CD4-positive, alpha-beta T cell treated with Interleukin-4 for 1 hour (primary cell): ENCODE measurements at regions not wholly inside any gene's neighbourhood (a gene's known extent, or its start where the extent isn't known, plus 50 kb on each side); places are given as distances from the start of the nearest gene placed in this dataset.

Source experiments
- DNase-seq, 2 donors: peaks; one replicate each; pipeline ENCODE4 v3.0.0-alpha.2; 2020 to 2022

DNA sequence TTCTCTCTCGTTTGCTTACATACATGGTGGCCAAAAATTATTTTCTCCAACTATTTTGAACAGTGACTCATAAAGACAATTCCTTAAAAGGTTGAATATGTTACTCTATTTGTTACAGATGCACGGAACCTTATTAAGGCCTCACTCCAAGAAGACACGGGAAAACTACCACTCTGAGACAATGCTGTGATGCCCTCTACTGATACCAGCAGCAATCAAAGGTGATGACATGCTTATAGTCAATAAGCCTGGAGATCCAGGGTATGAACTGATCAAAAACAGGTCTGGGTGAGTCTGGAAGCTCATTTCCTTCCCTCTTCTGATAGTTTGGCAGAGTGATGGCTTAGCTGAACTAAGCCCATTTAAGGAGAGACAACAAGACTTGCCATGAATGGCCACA lies 563.0 kb downstream of the LRRIQ3 start:
- DNase-seq, result no peak

DNA sequence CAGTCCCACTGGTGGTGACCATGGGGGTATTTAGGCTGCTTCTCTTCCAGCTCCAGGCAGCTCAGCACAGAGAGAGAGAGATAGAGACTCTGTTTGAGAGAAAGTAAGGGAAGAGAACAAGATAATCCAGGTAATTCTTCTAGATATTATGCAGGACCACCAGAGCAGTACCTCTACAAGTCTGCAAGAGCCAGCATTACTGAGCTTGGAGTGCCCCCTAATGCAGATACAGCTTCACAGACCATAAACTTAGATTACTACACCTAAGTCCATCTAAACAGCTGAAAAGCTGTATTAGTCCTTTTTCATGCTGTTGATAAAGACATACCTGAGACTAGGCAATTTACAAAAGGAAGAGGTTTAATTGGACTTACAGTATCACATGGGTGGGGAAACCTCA lies 570.3 kb downstream of the LRRIQ3 start:
- no peak for DNase-seq

DNA sequence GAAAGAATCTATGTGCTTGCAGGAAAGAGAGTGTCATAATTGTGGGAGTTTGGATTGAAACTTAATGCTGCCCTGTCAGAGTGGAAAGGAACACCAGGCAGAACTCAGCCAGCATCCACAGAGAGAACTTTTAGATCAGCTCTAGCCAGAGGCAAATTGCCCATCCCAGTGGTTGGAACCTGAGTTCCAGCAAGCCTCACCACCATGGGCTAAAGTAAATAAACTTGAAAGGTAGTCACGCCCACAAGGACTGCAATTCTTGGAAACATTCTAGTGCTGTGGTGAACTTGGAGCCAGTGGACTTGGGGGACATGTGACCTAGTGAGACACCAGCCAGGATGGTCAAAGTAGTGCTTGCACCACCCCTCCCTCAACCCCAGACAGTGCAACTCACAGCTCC lies 571.6 kb downstream of the LRRIQ3 start:
- DNase-seq, result no peak

DNA sequence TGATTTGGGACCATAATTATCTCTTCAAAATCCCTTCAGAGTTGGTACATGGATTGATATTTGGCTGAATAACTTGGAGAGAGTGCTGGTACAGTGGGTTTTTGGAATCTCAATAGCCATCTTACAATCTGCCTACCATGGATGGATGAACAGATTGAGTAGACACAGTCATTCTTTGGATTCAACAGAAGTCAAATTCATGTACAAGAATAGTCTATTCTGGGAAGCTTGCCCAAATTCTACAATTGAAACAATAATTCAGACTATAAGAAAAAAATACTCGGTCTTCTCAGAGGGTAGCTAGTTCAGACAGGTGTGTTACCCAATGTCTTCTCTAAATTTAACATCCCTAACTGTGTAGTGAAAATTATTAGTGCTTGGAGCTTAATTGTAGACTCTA lies 574.0 kb downstream of the LRRIQ3 start:
- no peak for DNase-seq

DNA sequence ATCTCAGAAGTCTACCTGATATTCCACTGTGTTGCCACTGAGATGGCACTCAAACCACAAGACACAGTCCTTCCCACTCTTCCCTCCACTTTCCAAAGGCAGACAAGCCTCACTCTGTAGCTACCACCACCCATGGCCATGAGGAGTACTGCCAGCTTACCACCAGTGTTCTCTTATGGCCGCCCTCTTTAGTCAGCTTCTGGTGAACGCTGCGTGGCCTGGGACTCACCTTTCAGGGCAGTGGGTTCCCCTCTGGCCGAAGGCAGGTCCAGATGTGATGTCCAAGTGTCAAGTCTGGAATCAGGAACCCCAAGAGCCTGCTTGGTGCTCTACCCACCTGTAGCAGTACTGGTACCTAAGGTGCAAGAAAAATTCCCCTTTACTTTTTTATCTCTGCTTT lies 580.8 kb downstream of the LRRIQ3 start:
- no peak for DNase-seq

DNA sequence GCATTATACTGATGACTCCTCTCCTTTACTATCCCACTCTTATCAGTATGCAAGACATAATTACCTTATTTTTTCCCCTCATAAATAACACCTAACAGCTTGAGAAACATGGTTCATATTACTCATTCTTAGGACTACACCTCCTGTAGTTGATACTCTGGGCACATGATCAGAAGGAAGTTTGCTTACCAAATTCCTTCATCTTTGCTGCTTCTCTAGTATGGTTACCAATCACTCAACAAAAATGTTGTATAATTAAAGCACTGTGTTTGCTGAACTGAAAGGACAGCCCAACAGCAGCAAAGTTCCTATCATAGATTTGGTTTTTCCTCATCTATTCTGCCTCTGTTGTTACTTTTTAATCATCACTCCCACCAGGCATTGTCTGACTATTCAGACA lies 586.3 kb downstream of the LRRIQ3 start:
- no peak for DNase-seq

DNA sequence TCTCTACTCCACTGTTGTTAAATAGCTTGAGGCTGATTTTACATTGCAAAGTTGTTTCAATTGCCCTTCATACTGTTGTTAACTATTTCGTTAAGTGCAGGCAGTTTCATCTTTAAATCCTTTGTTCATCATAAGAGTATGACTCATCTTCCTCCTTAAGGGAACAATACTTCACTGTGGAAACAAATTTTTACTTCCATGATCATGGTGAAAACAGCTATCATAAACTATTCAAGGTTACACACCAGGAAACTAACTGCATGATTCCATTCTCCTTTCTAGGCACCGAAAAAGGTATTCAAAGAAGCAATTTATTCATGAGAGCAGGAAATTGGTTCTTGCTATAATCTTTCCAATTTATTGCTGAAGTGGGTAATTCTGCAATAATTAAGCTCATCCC lies 593.2 kb downstream of the LRRIQ3 start:
- DNase-seq, result no peak

DNA sequence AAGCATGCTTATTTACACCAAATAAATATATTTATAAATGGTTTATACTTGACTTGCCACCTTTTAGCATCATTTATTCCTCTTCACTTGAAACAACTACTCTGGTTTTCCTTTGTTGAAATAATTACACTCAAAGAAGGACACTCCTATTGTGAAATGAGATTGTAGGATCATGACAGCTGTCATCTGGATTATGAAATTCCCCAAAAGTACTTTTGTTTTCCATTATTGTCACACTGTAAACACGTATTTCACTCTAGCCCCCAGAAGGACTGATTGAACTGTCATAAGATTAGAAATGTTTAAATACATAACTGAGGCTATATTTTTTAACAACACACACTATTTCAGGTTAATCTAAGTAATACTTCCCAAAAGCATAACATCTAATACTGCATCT lies 593.8 kb downstream of the LRRIQ3 start:
- DNase-seq, result no peak

DNA sequence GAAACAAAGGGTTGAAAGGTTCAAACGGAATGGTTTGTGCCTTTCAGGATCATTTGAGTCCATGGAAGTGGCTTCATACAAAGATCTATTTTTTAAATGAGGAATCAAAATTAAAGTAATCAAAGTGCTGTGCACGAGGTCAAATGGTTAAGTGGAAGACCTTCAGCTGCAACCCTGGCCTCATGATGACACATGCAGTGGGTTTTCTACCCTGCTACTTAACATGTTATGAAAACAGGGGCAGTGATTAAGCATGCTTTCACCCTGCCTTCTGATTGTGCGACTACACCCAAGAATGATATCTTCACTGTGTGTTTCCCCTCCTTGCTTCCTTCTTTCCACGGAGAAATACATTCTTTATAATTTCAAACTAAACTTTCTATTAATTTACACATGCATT lies 604.2 kb downstream of the LRRIQ3 start:
- DNase-seq, result no peak

DNA sequence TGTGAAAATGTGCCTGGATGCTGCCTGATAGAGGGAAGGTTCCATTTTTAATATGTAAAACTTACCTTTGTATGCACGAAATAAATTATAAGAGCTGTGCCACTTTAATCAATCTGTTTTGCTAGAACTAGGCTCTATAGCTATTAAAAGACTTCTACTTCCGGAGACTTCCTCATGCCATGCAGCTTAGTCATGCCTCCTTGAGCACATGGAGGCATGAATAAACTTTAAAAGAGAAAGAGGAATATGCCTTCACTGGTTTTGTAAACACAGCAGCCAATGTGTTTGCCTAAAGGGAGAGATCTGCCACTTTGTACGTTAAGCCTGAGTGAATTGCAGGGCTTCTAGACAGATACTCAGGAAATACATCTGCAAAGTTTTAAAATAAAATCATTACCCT lies 604.6 kb downstream of the LRRIQ3 start:
- no peak for DNase-seq

DNA sequence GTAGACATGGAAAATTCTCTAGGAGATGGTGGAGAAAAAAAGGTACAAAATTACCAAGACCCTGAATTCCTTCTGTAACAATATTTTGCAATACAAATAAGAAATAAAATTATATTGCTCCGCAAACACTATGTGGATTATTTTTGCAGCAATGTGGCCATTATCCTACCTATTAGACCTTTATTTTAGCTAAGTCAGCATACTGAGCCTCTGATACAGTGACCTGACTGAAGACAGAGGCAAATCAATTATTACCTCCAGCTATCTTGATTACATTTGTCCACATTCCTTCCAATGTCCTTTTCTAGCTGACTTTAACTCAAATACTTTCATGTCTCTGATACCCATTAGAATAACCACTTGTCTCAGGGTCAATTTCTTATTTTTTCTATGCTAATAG lies 610.9 kb downstream of the LRRIQ3 start:
- no peak for DNase-seq

DNA sequence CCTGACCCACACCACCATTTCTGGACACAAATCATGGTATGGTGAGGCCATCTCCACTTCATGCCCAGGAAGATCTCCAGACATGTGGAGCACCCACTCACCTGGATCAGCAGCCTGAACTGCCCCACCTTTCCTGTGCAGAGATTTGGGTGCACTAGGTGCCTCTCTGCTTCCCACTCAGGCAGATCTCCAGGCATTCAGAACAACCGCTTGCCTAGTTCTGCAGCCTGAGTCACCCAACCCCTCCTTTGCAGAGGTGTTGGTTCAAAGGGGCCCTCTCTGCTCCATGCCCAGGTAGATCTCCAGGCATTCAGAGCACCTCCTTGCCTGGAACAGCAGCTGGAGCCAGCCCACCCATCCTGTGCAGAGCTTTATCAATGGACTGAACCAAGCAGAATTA lies 620.8 kb downstream of the LRRIQ3 start:
- no peak for DNase-seq

DNA sequence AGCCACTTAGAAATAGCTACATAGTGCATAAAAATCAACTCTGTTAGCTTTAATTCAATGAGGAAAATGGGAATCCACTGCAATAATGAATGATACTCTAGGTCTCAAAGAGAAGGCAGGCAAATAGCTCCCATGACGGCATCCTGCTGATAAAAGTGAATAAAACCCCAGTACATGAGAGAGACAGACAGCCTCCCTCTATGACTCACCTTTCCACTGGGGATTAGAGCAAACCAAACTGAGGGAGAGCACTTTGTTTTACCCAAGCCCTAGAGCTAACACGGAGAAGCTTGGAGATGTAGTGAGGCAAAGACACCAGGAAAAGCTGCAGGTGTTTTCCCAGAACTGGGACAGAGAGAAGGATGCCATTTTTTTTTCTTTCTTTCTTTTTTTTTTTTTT lies 621.9 kb downstream of the LRRIQ3 start:
- DNase-seq, result no peak

DNA sequence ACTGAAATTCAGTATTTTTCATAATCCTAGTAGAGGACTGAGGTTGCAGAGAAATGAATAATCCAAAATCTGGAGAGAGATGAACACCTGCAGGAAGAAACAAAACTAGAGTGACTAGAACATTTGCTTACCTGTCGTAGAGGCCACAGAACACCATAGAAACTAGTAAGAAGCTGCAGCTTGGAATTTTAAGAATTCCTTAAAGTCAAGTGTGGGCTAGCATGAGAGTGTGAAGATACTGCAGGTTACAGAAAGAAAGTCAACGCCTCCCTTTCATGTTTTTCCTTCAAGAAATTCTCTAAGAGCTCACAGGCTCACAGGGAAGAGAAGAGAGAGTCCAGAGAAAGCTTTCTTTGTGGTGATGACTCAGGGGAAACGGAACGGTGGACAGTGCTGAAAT lies 633.7 kb downstream of the LRRIQ3 start:
- no peak for DNase-seq

DNA sequence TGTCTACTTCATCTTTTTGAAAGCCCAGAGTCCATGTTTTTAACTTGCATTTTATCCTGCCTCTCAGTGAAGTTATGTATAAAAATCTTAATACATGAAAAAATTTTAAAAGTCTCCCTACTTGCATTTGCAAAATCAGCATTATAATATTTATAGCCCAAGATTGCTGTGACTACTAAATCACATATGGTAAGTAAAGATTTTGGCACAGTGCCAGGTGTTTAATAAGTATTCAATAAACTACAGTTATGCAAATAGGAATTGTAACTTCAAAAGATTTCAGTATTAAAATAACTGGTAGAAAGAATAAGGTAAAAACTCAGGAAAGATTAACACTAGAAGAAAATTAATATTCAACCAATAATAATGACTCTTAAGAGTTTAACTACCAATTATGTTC lies 641.7 kb downstream of the LRRIQ3 start:
- DNase-seq, result no peak

DNA sequence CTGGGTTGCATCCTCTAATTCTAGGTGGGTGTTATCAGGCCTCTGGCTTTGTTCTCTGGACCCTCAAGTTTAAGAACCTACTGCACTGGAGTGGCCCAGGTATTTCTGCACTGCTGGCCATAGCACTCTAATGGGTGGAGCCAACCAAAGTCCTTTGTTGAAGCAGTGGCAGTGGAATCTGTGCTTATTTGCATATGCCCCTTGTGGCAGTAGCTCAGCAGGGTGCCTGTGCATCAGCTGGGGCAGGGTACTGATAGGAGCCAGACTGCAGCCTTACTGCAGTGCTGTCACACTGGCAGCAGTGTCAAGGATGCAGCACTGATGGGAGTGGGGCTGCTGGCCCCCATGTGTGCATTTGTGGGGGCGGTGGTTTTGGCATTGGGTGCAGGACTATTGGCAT lies 660.6 kb downstream of the LRRIQ3 start:
- DNase-seq, result no peak

DNA sequence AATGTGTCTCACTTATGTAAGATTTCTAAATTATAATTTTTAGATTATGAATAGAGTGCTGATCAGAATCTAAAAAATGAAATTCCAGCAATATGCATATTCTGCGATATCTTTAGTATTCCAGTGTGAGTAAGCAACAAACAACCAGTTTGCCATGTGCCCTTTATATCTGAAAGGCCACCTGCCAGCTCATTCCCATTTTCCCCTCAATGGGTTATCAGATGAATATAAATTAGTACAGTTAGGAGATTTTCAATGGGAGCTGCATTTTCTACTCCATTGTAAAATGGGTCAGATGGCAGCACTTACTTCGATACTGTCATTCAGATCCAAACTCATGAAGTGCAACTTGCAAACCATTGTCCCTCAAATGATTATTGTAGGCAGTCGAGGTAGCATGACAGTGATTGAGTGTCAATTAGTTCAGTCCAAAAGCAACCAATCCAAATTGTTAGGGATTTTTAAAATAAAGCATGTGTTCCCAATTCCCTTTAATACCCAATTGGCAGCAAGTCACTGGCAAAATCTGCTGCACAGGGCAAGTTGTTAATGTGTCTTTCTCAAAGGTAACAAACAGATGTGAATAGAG lies 680.3 kb downstream of the LRRIQ3 start:
- no peak for DNase-seq

DNA sequence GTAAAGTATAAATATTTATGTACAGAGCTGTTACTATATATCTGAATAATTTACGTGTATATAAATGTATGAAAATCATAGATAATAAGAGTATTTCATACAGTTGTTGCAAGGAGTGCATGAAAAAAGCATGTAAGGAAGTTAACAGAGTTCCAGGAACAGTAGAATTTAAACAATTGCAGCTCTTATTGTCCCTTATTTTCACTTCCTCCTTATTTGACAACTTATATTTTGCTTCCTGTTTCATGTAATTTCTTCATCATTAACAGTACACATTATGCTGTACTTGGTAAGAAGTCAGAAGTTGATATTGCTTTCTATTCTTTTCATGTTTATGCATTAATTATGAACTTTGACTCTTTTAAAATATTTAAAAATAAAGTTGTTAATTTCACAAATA lies 681.5 kb downstream of the LRRIQ3 start:
- DNase-seq, result no peak

DNA sequence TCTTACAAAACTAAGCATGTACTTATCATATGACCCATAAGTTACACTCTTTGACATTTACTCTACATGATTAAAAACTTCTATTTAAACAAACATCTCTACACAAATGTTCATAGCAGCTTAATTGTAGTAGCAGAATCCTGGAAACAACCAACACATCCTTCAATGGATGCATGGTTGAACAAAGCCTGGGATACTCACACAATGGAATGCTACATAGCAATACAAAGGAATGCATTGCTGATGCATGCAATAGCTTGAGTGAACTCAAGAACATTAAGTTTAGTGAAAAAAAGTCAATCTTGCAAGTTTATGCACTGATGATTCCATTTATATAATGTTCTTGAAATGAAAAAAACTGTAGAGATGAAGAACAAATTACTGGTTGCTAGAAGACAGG lies 686.9 kb downstream of the LRRIQ3 start:
- DNase-seq, result no peak

DNA sequence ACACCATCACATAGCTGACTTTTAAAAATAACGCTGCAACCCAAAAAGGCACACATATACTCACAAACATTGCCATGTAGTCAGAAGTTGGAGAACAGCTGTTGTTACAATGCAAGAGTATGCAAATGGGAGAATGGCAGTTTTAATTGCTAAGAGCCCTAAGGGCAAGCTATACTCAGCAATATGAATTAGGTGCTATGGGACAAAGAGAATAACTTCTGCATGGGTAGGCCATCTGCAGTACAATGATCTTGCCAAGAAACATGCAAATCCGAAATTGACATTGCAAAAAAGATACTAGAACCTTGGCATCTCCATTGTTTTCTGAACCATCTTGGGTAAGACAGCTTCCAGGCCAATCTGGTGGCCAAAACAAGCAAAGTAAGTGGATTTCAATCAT lies 697.8 kb downstream of the LRRIQ3 start:
- DNase-seq, result no peak

DNA sequence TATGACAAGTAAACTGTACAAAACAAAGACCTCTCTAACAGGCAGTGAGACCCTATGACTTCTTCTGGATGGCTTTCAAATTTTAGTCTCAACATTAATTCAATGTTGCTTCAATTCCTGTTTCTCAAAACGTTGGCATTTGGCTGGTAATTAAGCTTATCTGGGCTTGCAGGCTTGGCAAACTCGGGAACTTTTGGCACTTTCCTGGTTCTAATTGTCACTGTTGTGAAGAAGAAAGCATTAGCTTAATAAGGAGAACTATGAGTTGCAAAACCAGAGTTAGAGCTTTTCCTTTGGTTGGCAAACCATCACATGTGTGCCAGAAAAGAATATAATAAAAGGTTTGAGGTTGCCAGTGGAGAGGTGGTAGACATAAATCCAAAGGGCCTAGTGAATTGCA lies 698.3 kb downstream of the LRRIQ3 start:
- no peak for DNase-seq

DNA sequence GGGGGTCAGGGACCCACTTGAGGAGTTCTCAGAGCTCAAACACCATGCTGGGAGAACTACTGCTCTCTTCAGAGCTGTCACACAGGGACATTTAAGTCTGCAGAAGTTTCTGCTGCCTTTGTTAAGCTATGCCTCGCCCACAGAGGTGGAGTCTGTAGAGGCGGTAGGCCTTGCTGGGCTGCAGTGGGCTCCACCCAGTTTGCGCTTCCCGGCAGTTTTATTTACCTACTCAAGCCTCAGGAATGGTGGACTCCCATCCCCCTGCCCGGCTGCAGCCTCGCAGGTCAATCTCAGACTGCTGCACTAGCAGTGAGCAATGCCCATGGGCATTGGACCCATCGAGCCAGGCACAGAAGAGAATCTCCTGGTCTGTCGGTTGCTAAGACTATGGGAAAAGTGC lies 706.4 kb downstream of the LRRIQ3 start:
- DNase-seq, result no peak

DNA sequence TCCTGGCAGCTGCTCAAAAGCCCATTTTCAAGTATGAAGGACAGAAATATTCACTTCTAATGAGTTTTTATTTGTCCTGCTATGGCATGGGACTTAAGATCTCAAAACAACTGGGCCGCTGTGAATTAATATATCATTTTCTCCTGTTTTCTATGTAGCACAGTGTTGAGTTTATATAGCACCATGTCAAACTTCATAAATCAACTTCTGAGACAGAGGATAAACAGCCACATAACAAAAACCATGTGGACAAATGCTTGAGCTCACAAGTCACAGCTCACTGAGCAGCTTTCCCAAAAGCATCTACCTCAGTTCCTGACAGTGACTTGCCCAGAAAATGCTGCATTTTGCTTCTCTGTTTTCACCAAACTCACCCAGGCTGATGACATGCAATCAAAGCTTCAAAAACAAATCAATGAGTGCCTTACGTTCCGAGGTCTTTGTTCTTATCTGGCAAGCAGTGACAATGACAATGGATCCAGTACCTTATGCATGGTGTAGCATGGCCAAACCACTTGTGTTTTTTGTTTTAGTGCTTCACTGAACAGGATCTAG lies 722.6 kb downstream of the LRRIQ3 start:
- DNase-seq, result no peak

DNA sequence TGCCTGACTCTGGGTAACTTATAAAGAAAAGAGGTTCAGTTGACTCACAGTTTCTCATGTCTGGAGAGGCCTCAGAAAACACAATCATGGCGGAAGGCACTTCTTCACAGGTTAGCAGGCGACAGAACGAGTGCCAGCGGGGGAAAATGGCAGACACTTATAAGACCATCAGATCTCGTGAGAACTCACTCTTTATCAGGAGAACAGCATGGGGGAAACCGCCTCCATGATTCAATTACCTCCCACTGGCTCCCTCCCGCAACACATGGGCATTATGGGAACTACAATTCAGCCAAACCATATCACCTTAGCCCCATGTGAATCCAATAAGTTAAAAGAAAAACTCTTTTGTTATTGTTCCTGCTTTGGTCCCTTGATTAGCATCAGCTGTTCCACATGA lies 725.2 kb downstream of the LRRIQ3 start:
- no peak for DNase-seq

DNA sequence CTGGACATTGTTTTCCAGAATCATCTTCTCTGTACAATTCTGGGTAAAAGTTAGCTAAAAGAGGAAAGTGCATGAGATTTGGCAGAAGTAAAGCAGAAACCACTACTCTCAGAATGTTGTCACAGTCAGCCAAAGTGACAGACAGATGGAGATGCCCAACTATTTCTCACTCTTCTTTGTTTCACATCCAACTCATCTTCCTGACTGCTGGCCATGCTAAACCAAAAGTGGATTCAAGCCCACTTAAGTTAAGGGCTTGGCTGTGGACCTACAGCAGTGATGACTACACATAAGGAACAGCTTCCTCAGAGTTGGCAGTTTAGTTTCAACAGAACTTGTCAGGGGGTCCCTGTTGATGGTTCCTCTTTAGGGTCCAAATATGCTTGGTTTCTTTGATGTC lies 730.2 kb downstream of the LRRIQ3 start:
- no peak for DNase-seq

DNA sequence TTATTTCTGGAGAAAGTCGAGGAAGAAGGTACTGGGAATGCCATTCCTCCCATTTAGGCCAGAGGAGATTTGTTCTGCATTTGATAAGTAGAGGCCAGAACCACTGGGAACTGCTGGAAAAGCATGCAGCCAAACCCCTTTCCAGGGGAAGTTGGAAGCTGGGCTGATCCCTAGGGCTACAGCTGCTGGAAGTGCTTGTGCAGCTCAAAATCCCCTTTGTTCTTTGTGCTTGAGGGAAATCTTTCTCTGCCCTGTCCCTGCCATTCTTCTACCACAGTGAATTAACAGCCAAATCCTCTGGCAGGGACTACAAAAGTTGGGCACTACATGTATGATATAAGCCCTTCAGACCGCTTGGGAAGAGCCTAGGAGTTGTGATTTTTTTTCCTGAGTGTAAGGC lies 734.1 kb downstream of the LRRIQ3 start:
- DNase-seq, result no peak
